Fibroblast of gingiva (primary cell): ENCODE measurements at regions not wholly inside any gene's neighbourhood (a gene's known extent, or its start where the extent isn't known, plus 50 kb on each side); places are given as distances from the start of the nearest gene placed in this dataset.
"Not testable (repeated sequence)": the region's sequence is repeated elsewhere in the genome, so short reads cannot be mapped to it uniquely, and the experiment has no call there.

Experiments
- DNase-seq: peaks from one replicate; pipeline ENCODE4 v3.0.0-alpha.2; 2011; ENCODE audit warnings: low read depth

DNA sequence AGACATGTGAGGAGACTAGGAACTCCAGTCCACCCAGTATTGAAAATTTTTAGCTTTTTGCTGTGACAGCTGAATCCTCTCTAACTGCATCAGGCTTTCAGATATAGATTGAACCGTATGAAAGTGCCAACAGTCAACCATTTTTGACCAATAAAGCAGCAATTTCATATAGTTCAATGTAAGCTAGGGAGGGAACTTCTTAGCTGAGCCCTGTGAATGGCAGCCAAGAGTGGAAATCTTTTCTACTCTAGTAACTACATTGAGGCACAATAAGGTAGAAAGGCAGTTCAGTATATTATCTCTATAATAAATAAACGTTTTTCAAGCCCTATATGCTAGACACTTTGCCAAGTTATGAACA, 96.3 kb upstream of the TANK start:
- DNase-seq: no peak

- DNase-seq: no peak
Observed at GRCh38 chr2:161067846-161068350, 92.3 kb upstream of the TANK start.

- DNase-seq: peak; percentile 17
Observed at GRCh38 chr2:161068670-161069069, 91.6 kb upstream of the TANK start.

DNA sequence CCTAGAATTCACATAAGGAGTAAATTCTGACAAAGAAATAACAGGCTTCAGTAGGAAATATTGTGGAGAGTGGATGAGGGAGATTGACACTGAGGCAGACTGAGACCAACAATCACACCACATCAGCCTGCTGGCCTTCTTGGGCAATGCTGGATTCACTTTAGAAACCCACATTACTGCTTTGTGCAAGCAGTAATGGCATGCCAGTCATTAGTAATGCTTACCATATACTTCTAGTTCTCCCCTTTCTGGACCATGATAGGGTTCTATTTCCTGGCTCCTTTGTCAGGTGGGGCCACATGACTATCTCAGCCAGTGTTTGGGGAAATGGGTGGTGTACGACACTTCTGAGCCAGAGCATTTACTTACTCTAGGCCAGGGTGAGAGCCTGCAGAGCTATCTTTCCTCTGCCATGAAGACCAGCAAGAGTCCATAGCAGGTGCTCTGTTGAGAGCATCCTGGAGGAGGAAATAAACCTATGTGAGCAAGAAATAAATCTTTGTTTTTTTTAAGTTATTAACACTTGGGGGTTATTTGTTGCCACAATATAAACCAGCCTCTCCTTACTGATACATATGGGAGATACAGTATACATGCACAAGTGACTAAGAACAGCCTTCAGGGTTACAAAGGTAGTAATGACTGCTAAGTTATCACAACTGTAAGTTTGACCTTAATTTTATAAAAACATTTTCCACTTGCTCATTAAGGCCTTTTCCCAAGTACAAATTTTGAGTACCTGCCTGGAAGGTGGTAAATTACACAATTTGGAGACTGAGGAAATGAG, 89.3 kb upstream of the TANK start:
- DNase-seq: no peak

DNA sequence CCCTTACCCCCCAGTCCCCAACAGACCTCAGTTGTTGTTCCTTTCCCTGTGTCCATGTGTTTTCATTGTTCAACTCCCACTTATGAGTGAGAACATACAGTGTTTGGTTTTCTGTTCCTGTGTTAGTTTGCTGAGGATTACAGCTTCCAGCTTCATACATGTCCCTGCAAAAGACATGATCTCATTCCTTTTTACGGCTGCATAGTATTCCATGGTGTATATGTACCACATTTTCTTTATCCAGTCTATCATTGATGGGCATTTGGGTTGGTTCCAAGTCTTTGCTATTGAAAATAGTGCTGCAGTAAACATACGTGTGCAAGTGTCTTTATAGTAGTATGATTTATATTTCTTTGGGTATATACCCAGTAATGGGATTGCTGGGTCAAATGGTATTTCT, 87.8 kb upstream of the TANK start:
- DNase-seq: not testable (repeated sequence)

DNA sequence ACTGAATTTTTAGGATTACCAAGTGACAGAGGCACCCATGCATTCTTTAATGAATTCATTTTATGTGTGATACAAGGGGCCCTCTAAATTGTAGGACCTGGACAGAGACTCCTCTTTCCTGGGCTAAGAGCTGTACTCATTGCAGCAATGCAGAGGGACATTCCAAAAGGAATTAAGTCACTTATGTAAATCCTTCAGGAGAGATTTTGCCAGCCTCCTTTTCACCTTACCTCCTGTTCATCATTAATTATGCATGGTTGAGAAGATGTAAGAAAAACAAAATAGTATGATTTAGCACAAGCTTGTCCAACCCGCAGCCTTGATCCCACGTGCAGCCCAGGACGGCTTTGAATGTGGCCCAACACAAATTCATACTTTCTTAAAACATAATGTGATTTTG, 84.5 kb upstream of the TANK start:
- DNase-seq: no peak

- no peak for DNase-seq
Observed at GRCh38 chr2:161076936-161077335, 83.3 kb upstream of the TANK start.

GRCh38 chr2:161077367-161078210, 82.6 kb upstream of the TANK start:
- no peak for DNase-seq

- no peak for DNase-seq
Observed at GRCh38 chr2:161078211-161078539, 82.1 kb upstream of the TANK start.

- no peak for DNase-seq
Observed at GRCh38 chr2:161085149-161085548, 75.1 kb upstream of the TANK start.

DNA sequence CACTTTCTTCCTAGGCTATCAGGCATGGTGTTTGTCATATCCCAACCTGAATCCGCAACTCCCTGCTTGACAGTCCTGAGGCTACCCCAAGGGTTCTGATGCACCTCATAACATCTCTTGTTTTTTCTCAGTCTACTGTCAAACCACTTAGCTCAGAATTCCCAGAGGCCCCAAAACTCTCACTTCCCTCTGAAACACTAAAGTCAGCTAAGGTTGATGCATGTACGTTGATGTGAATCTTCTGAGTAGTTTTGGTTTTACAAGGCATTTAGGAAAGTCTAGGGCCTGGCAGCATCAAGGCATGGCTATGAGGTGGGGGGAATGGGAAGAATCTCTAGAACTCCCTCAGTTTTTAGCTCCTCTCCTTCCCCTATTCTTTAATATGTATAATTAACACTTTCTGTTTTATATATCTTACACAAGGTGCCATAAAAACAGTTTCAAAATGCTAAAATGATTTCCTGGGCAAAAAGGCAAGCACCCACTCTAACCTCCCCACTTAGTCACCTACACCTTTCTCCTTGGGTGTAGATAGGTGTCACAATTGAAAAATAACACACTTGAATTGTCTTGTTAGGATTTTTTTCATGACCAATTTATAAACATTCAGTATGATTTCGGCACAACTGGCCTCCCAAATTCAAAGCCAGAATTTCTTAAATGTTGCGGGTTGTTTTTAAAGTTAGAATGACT, 71.4 kb upstream of the TANK start:
- DNase-seq: no peak

DNA sequence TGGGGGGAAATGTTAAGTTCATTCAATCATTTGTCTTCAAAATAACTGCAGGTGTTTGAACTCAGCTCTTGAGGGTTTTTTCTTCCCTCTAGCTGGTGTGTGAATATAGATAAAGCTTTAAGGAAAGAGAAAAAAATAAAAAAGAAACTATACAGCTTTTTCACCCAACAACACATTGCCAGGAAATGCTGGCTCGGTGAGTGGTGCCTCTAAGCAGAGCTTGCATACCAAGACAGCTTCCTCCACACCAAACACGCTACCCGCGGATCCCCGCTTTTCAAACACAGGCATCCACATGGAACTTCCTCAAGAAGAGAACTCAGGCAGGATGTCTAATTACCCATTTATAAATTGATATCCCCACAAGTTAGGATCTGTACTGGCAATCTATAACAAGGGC, 69.8 kb upstream of the TANK start:
- no peak for DNase-seq

DNA sequence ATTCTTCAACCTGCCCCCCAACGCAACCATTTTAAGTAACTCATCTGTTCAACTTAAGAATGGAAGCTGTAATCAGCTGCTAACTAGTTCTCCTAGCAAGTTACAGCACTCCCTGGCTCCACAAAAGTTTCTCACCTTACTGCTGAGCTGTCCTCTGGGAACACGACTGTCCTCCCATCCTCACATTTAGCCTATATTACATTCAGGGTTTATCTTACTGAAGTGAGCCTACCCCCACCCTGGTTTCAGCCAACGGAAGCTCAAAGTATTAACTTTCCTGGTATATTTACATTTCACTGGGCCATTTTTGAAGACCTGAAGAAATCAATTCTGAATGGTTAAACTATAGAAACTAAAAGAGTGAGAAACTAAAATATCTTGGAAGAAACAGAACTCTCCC, 64.9 kb upstream of the TANK start:
- DNase-seq: no peak

- DNase-seq: peak; percentile 67
Observed at GRCh38 chr2:161096336-161096735, 63.9 kb upstream of the TANK start.

DNA sequence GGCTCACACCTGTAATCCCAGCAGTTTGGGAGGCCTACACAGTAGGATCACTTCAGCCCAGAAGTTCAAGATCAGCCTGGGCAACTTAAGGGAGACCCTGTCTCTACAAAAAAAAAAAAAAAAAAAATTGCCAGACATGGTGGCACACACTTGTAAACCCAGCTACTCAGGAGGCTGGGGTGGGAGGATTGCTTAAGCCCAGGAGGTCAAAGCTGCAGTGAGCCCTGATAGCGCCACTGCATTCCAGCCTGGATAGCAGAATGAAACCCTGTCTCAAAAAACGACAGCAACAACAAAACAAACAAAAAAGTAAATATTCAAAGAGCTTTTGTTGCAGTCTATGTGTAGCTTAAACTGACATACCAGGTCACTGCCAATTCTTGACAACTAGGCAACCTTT, 63.1 kb upstream of the TANK start:
- no peak for DNase-seq

- no peak for DNase-seq
Observed at GRCh38 chr2:161100211-161100895, 59.9 kb upstream of the TANK start.

- peak; percentile 55 for DNase-seq
Observed at GRCh38 chr2:161101406-161101805, 58.8 kb upstream of the TANK start.

DNA sequence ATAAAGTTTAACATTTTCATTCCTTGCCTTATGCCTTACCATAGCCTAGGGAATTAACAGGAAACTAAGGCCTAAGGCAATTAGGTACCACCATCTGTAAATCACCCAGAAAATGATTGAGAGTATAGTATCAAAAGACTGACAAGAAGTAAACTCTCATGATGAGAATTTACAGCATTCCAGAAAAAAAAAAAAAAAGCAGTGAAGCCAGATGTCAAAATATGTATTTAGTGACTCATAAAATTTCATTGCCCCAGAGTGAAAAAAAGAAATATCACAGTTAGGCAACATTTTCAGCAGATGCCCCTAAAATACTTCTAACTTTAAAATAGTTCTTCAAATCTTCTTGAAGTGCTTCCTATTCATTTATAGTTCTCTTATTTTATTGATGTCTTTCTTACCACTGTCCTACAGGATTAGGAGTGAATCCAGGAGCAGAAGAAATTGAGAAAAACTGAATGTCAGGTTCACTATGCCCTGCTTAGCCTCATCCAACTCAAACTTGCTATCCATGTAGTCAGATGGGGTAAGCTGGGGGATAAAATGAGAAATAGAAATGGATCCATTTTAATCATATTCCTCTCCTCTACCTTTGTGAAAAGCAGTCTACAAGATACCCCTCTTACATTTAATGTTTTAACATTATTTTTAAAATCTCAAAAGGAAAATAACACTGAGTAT, 57.3 kb upstream of the TANK start:
- peak; percentile 47 for DNase-seq

- no peak for DNase-seq
Observed at GRCh38 chr2:161103451-161103831, 56.8 kb upstream of the TANK start.

DNA sequence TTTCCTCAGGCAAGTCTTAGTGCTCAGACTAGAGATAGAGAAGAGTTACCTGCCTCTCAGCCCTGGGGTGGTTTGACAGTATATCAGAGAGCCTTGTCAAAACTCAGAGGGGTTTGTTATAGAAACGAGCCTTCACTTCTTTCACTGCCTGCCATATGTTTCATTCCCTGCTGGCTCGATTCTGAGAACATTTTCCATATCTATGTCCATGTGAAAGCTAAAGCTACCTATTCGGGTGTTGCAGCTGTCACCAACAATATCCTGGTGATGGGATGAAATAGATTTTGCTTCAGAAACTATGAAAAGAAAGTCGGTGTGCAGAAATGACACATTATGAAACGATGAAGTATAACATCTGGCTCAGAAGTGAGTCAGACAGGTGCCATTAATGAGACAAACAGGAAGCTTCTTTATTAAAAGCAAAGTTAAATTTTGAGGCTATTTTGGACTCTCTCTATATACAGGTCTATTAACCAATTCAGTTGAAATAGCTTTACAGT, 56.1 kb upstream of the TANK start:
- DNase-seq: no peak

DNA sequence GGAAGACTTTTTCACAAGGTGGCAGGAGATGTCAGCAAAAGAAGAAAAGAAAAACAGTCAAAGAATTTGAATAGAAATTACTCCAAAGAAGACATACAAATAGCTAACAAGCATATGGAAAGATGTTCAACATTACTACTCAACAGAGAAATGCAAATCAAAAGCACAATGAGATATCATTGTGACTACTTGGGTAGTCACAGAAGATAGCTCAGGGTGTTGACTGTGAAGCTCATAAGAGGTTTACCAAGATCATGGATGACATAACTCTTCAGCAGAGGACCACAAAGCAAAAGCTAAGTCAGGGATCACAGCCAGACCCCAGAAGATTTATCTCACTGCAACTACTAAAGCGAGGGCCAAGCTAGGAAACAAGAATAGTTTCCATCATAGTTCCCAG, 53.0 kb upstream of the TANK start:
- no peak for DNase-seq
